HCT116 (cell line): ENCODE measurements at regions not wholly inside any gene's neighbourhood (a gene's known extent, or its start where the extent isn't known, plus 50 kb on each side); places are given as distances from the start of the nearest gene placed in this dataset.
A peak's percentile ranks its signal among the peaks of the same experiment; 100 is the strongest.

Source experiments
- ATAC-seq: fragments of 200-7000 bp; cut with Tn5 transposase; 2 replicates; pipeline ENCODE4 v1.9.1; 2020; ENCODE audit warnings: mild to moderate bottlenecking, moderate library complexity
- BruUV-seq: library from RNA; stranded (reverse); fragments of 400-500 nt; replicated peaks from 2 replicates; lab custom pipeline; 2021; lab: Mats Ljungman, UMichigan
- CTCF ChIA-PET: fragments of 300-600 bp; sonication (Branson Sonifier 250); formaldehyde crosslinking; loops from one replicate; lab custom pipeline; 2021; ENCODE audit warnings: antibody characterized with exemption; lab: Charles Lee
- POLR2A ChIA-PET: fragments of 300-600, 350-600 bp; sonication (Branson Sonifier 250); formaldehyde crosslinking; loops from one replicate; lab custom pipeline; 2021; ENCODE audit warnings: antibody characterized with exemption; lab: Charles Lee
- RAD21 ChIA-PET, 2 experiments: fragments of 300-600 bp; sonication (Branson Sonifier 250); formaldehyde crosslinking; loops; one replicate each; lab custom pipeline; 2023; ENCODE audit warnings: low total read pairs in 2 of 2; ENCODE audit not compliant: uncharacterized antibody in 2 of 2, unreplicated experiment in 2 of 2, low non-redundant PET in 1 of 2; lab: Charles Lee
- DNase-seq: peaks from one replicate; pipeline ENCODE4 v3.0.0-alpha.2; 2010; ENCODE audit warnings: low read depth, low spot score
- H2AFZ ChIP-seq: fragments of 200-600 bp; shearing (Covaris generic), sonication (generic); 2 replicates; pipeline ENCODE4 v1.6.1; 2017; ENCODE audit warnings: low read depth, mixed run types, mixed read lengths, antibody characterized with exemption, low read length; ENCODE audit not compliant: poor library complexity, severe bottlenecking
- H3K27ac ChIP-seq: 2 replicates; pipeline ENCODE4 v1.5.1; 2012; ENCODE audit warnings: low read depth, low read length
- H3K27me3 ChIP-seq: fragments of 200-600 bp; sonication (generic); 2 replicates; pipeline ENCODE4 v1.6.1; 2016; ENCODE audit warnings: mixed run types, low read length, mixed read lengths; ENCODE audit not compliant: insufficient read depth
- H3K36me3 ChIP-seq, 2 experiments: fragments of 200-500 bp in 1 of 2; fragments of 200-600 bp in 1 of 2; sonication (Bioruptor generic) in 1 of 2; sonication (generic) in 1 of 2; 2 replicates each; pipeline versions ENCODE4 v1.5.1 to v1.6.1; 2014 to 2016; ENCODE audit warnings: low read length in 2 of 2, inconsistent platforms in 1 of 2, mixed read lengths in 1 of 2, mixed run types in 1 of 2; ENCODE audit not compliant: insufficient read depth in 2 of 2, control insufficient read depth in 1 of 2
- H3K4me1 ChIP-seq, 2 experiments: fragments of 200-600 bp in 1 of 2; sonication (generic) in 1 of 2; 2 replicates each; pipeline versions ENCODE4 v1.5.1 to v1.6.1; 2012 to 2017; ENCODE audit warnings: low read length in 2 of 2, inconsistent platforms in 1 of 2, mild to moderate bottlenecking in 1 of 2, mixed read lengths in 1 of 2, mixed run types in 1 of 2, moderate library complexity in 1 of 2; ENCODE audit not compliant: insufficient read depth in 2 of 2, control insufficient read depth in 1 of 2
- H3K4me2 ChIP-seq: fragments of 200-600 bp; sonication (generic); 2 replicates; pipeline ENCODE4 v1.6.1; 2017; ENCODE audit warnings: mixed run types, low read length, mixed read lengths
- H3K4me3 ChIP-seq, 2 experiments: fragments of 200-600 bp in 1 of 2; sonication (generic) in 1 of 2; replicated peaks in 1 of 2; 2 replicates each; pipeline ENCODE4 v1.5.1; 2011 to 2016; ENCODE audit warnings: low read length in 2 of 2, control low read depth in 1 of 2, low read depth in 1 of 2, mild to moderate bottlenecking in 1 of 2, mixed read lengths in 1 of 2, mixed run types in 1 of 2
- H3K79me2 ChIP-seq: fragments of 200-600 bp; sonication (generic); 2 replicates; pipeline ENCODE4 v1.6.1; 2017; ENCODE audit warnings: mild to moderate bottlenecking, mixed run types, low read length, moderate library complexity, mixed read lengths; ENCODE audit not compliant: insufficient read depth
- H3K9ac ChIP-seq: fragments of 200-600 bp; sonication (generic); 2 replicates; pipeline ENCODE4 v1.6.1; 2016; ENCODE audit warnings: low read length, mixed read lengths
- H3K9me2 ChIP-seq: fragments of 200-600 bp; sonication (generic), shearing (Covaris generic); 2 replicates; pipeline ENCODE4 v1.6.1; 2017; ENCODE audit warnings: mixed run types, mild to moderate bottlenecking, moderate library complexity; ENCODE audit not compliant: insufficient read depth
- H3K9me3 ChIP-seq, 2 experiments: fragments of 200-500 bp in 1 of 2; fragments of 200-600 bp in 1 of 2; sonication (Bioruptor generic) in 1 of 2; sonication (generic) in 1 of 2; 2 replicates each; pipeline ENCODE4 v1.6.1; 2014 to 2017; ENCODE audit warnings: low read length in 2 of 2, mixed read lengths in 2 of 2, inconsistent platforms in 1 of 2, low read depth in 1 of 2, mild to moderate bottlenecking in 1 of 2, mixed run types in 1 of 2, moderate library complexity in 1 of 2; ENCODE audit not compliant: control insufficient read depth in 1 of 2, insufficient read depth in 1 of 2
- H4K20me1 ChIP-seq: fragments of 200-600 bp; sonication (generic), shearing (Covaris generic); 2 replicates; pipeline ENCODE4 v1.6.1; 2017; ENCODE audit warnings: mixed run types, mild to moderate bottlenecking, moderate library complexity; ENCODE audit not compliant: insufficient read depth
- CEBPB ChIP-seq: IDR thresholded peaks from 2 replicates; pipeline ENCODE4 v1.6.1; 2012; ENCODE audit warnings: low read depth
- EGR1 ChIP-seq: IDR thresholded peaks from 2 replicates; pipeline ENCODE4 v1.6.1; 2012; ENCODE audit warnings: low read depth
- JUND ChIP-seq: IDR thresholded peaks from 2 replicates; pipeline ENCODE4 v1.6.1; 2012
- intact Hi-C: fragments of 100-400 bp; cut with micrococcal nuclease; formaldehyde crosslinking; loops from 2 replicates; pipeline ENCODE4 v1.10.0; 2022
- TF ChIP-seq, protein P1 (sequence below), 3 experiments: fragments of 200-600 bp in 1 of 3; sonication (generic) in 1 of 3; IDR thresholded peaks in 2 of 3; conservative IDR thresholded peaks in 1 of 3; 2 replicates each; pipeline ENCODE4 v1.5.1; 2012 to 2017; ENCODE audit warnings: low read depth in 2 of 3, low read length in 2 of 3, antibody characterized with exemption in 1 of 3, borderline replicate concordance in 1 of 3, control low read depth in 1 of 3, mild to moderate bottlenecking in 1 of 3, mixed read lengths in 1 of 3, mixed run types in 1 of 3, moderate library complexity in 1 of 3; ENCODE audit not compliant: insufficient read depth in 1 of 3
- TF ChIP-seq, protein P2 (sequence below): IDR thresholded peaks from 2 replicates; pipeline ENCODE4 v1.6.1; 2012

DNA sequence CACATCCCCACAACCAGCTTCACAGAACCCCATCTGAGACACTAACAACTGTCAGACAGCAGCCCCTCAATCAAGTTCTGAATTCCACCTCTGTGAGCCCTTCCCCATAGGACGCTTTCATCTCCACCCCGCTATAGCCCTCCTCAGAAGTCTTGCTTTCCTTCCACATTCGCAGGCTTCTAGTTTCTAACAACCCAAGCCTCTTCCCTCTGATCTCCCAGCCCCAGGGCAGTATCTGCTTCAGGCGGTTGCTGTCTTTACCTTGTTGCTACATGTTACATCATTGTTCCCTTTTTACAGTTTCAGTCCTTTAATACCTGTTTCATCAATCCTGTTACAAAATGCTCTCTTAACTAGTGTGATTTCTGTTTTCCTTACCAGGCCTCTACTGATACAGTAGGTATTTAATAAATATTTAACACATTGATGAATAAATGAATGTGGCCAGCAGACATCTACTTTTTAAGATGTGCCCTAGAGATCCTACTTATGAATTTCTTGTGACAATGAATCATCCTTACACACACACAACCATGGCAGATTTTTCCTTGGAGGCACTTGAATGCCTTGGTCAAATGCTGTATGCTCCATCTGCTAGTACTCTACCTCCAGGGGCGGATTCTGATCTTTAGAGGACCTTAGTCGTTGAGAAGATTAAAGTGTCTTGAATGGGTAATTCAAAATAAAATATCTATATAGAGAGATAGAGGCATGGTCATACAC lies 164.7 kb upstream of the SLIT2 start:
- H3K27ac ChIP-seq: no peak overlapping the region
- POLR2A ChIA-PET: no interaction called here
- RAD21 ChIA-PET: no interaction called here
- CTCF ChIA-PET: no interaction called here
- no TSS peak for BruUV-seq
- H3K27me3 ChIP-seq: no peaks in the 10 kb centered on the region
- no peaks in the 10 kb centered on the region for H3K9me3 ChIP-seq
- no peak overlapping the region for H3K4me2 ChIP-seq
- no peak overlapping the region for H3K9ac ChIP-seq
- no peak overlapping the region for H2AFZ ChIP-seq
- TF ChIP-seq JUND (no peak), CEBPB (peak; percentile 53; the same call in 1 of the 2 replicates)
- TF ChIP-seq, protein P1, sequence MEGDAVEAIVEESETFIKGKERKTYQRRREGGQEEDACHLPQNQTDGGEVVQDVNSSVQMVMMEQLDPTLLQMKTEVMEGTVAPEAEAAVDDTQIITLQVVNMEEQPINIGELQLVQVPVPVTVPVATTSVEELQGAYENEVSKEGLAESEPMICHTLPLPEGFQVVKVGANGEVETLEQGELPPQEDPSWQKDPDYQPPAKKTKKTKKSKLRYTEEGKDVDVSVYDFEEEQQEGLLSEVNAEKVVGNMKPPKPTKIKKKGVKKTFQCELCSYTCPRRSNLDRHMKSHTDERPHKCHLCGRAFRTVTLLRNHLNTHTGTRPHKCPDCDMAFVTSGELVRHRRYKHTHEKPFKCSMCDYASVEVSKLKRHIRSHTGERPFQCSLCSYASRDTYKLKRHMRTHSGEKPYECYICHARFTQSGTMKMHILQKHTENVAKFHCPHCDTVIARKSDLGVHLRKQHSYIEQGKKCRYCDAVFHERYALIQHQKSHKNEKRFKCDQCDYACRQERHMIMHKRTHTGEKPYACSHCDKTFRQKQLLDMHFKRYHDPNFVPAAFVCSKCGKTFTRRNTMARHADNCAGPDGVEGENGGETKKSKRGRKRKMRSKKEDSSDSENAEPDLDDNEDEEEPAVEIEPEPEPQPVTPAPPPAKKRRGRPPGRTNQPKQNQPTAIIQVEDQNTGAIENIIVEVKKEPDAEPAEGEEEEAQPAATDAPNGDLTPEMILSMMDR (IDR thresholded peaks at IDR 0.05 in 2 of 3, conservative IDR thresholded peaks at IDR 0.05 in 1 of 3; ENCODE audit: borderline replicate concordance in 1 of 3, insufficient read depth in 1 of 3, low read depth in 2 of 3, low read length in 2 of 3): no peak
- TF ChIP-seq, all 23 proteins: peak for 1
- intact Hi-C loops: no loop called here
- Histone ChIP-seq H3K4me3 (no peak overlapping the region), H3K36me3 (no peaks in the 10 kb centered on the region), H3K9me2 (no peaks in the 10 kb centered on the region), H3K79me2 (no peaks in the 10 kb centered on the region), H4K20me1 (no peaks in the 10 kb centered on the region), H3K4me1 (no peaks in the 10 kb centered on the region)
- ATAC-seq: no peak
- DNase-seq: no peak

DNA sequence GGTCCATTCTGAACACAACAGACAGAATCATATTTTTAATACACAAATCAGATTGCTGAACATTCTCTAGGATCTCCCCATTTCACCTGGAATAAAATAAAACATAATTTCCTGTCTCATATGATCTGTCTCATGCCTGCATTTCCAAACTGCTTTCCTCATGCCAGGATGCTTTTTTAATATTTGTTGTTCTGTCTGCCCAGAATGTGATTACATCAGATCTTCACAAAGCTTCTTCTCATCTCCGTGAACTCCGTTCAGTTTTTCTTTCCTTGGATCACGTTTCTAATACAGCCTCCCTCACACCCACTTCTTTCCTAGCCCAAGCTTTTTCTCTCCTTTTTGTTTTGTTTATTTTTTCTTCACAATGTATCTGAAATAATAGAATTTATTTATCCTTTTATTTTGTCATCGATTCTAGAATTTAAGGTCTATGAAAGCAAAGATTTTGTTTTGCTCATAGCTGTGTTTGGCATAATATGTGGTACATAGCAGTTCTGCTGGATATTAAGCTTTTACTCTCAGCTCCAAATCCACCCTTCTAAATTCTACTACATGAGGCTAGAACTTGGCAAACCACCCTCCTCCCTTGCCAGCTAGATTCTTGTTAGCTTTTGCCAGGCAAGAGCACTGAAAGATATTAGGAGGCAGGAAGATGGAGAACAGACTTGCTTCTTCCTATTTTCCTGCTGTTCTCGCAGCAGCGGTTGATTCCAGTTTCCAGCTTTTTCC lies 165.5 kb upstream of the SLIT2 start:
- Histone ChIP-seq H2AFZ (no peak overlapping the region), H3K27ac (no peak overlapping the region)

More for the DNA sequence above, 165.5 kb upstream of the SLIT2 start:
- ChIA-PET CTCF (no interaction called here), RAD21 (no interaction called here), POLR2A (no interaction called here)
- no peaks in the 10 kb centered on the region for H3K9me2 ChIP-seq
- intact Hi-C loops: no loop called here
- no peaks in the 10 kb centered on the region for H3K27me3 ChIP-seq
- BruUV-seq: no TSS peak
- H4K20me1 ChIP-seq: no peaks in the 10 kb centered on the region
- H3K9me3 ChIP-seq: no peaks in the 10 kb centered on the region
- H3K36me3 ChIP-seq: no peaks in the 10 kb centered on the region
- H3K79me2 ChIP-seq: no peaks in the 10 kb centered on the region
- H3K4me3 ChIP-seq: no peak overlapping the region
- no peaks in the 10 kb centered on the region for H3K4me1 ChIP-seq
- ATAC-seq (no peak), DNase-seq (no peak)
- TF ChIP-seq, protein P2, sequence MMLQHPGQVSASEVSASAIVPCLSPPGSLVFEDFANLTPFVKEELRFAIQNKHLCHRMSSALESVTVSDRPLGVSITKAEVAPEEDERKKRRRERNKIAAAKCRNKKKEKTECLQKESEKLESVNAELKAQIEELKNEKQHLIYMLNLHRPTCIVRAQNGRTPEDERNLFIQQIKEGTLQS: no peak
- no peak for TF ChIP-seq EGR1
- H3K4me2 ChIP-seq: no peak overlapping the region
- no peak overlapping the region for H3K9ac ChIP-seq
